Posterior cingulate gyrus (tissue), 11 donors: ENCODE measurements at regions not wholly inside any gene's neighbourhood (a gene's known extent, or its start where the extent isn't known, plus 50 kb on each side); places are given as distances from the start of the nearest gene placed in this dataset.

ENCODE experiments used
- DNase-seq, 10 donors: peaks; one replicate each; pipeline versions ENCODE4 v3.0.0 to v3.0.0-alpha.2; 2020 to 2021; ENCODE audit warnings: mixed read lengths in 3 of 10
- intact Hi-C: fragments of 100-400 bp; cut with DNase I; formaldehyde crosslinking; loops from one replicate; pipeline ENCODE4 v1.15.1; 2023

DNA sequence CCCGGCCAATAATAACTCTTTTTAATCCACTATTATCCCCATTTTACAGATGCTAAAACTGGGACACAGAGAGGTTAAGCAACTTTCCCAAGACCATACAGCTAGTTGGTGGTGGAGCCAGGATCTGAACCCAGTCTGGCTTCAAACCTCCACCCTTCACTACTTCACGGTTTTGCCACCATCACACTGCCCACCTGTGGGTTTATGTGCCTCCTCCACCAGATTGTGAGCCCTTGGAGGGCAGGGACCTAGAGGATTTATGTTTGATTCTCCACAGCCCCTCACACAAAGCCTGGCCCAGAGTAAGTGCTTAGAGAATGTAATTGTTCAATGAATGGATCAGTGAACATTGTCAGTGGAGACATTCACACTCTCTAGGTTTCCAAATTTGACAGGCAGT is 153.4 kb upstream of the MYCN start:
- DNase-seq: peak in 1 of 10 donors; percentile 33
- intact Hi-C loops: no loop called here

DNA sequence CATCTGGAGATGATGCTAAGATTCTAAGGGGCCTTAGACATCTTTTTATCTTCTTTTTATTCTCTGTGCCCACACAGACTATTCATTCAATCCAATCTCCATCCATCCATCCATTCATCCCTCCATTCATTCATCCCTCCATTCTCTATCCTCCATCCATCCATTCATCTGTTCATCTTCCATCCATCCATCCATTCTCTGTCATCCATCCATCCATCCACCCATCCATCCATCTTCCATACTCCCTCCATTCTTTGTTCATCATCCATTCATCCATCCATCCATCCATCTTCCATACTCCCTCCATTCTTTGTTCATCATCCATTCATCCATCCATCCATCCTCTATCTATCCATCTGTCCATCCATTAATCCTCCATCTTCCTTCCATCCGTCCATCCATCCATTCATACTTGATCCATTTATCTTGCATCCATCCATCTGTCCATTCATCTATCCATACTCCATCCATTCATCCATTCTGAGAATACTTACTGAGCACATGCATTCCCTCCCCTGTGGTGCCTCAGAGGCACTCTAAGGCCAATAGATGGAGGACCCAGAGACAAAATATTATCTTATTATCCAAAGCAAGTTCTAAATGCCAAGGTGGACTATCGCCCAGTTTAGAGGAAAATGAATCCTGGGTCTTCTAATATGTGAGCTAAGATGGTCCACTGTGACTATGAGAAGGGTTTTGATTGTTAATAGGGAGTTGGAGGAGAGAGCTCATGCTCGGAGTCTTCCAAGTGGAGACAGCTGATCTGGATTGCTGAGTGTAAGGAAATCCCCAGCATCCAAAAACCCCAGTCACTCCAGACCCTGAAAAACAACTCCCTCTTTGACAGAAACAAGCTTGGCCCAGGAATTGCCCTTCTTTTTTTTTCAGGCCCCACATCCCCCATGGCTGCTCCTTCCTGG is 152.6 kb upstream of the MYCN start:
- intact Hi-C loops: no loop called here
- no peak for DNase-seq

DNA sequence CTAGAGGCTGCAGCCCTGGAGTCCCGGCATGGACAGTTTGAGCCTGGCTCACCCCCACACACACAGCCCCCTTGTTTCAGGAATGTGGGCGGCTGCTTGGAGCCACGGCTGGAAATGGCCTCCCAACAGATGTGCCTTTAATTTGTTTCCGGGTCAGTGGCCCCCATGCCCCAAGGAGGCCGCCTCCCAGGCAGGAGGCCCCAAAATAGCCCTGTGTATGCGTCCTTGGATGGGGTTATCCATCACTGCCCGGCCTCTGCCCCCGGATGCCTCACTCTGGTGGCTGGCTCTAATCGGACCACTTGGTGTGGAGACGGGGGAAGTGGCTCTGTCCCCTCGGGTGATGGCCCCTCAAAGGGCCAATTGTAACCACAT is 151.9 kb upstream of the MYCN start:
- peak in 2 of 10 donors; percentile 44 to 59 for DNase-seq
- intact Hi-C loops: no loop called here

DNA sequence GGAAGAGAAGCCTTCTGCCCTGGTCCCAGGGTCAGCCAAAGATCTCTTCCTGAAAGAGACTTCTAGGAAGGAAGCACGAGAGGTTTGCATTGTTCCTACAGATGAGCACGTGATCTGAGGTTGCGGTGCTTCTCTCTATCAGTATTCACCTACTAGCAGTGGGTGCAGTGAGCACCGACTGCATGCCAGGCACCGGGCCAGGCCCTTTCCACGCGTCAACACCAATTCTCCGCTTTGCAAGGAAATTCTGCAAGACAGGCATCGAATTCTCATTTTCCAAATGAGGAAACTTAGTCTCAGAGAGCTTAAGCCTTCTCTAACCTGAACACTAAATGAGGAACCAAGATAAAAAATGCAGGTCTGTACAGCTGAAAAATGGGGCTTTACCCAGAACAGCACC is 151.5 kb upstream of the MYCN start:
- intact Hi-C loops: no loop called here
- peak in 1 of 10 donors; percentile 12 for DNase-seq

DNA sequence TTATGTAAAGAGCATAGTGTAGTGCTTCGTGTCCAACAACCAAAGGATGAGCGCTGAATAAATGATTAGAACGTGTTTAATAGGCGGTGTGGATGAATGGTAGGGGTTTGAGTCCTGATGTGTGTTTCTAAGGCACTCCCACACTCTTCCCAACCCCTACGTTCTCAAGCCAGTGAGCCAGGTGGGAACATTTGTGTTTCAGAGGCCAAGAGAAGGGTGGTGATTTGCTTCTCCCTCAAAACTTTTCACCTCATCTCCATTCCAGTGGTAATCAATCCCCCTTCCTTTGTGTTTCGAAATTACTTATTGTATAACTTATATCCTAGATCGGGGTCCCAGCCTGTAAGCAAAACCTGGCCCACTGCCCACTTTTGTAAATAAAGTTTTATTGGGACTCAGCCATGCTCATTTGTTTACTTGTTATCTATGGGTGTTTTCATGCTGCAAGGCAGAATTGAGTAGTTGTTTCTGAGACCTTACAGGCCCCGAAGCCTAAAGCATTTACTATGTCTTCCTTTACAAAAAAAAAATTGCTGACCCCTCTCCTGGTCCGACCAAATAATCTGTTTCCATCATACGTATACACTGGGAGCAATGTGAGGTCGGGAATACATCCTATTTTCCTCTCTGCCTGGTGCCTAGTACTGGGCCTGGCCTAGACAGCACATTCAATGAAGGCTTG is 150.8 kb upstream of the MYCN start:
- no peak for DNase-seq

DNA sequence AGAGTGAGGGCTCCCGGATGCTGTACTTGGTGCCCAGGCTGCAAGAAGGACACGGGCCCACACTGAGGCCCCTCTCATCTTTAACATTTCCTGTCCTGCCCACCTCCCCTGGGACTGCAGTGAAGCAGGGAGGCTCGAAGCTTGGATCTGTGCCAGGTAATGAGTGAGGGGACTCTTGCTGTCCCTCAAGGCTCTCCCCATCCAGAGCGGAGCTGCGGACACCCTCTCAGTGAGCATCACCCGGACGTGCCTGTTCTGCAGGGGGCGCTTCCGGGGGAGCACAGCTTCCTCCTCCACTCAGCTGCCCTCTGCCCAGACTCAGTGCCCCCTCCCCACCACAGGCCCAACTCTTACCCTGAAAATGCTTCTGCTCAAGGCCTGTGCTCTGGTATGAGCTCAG is 150.0 kb upstream of the MYCN start:
- intact Hi-C loops: no loop called here
- DNase-seq: peak in 2 of 10 donors; percentile 30 to 45

More for the DNA sequence above, 150.8 kb upstream of the MYCN start:
- intact Hi-C loops: no loop called here

DNA sequence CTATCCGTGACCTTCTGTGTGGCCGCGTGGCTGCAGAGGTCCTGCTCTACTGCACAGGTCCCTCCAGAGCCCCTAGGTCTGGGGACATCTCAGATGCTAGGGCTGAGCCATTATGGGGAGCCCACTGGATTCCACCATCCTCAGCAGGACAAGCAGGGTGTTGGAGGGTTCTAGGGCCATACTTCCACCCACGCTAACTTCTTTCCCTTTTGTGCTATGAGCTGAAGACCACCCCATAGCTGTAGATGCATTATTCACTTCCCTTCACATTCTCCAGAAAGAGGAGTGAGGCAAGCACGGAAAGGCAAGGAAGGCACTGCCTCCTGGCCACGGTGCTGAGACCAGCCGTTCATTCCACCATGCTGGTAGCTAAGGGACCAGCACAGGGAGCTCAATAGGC is 149.5 kb upstream of the MYCN start:
- DNase-seq: peak in 2 of 10 donors; percentile 11 to 33
- intact Hi-C loops: no loop called here

DNA sequence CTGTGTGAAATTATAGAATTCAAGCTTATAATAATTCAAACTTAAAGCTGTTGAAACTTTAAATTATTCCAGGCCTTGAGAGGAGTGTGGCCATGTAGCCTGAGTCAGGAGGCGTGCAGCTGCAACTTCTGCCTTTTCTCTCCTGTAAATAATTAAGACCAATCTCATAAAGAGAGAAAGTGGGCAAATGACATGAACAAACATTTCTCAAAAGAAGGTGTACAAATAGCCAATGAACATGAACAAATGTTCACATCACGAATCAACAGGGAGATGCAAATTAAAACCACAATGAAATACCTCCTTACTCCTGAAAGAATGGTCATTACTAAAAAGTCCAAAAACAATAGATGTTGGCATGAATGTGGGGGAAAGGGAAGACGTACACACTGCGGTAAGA is 149.1 kb upstream of the MYCN start:
- intact Hi-C loops: no loop called here
- no peak for DNase-seq

DNA sequence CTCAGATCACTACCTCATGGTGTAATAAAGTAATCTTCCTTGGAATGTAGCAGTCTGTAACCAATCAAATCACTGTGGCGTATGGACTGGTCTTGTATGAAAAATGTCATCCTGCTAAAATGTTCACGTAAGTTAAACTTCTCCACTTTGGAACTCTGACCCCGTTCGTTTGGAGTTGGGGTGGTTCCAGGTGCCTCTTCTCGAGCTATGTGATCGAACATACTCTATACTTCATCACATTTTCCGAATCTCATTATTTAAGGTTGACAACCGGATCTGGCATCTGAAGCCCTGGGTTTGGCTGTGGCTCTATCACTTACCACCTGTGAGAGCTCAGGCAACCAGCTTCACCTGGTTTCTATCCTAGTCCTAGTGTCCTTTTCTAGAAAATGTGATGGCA is 148.0 kb upstream of the MYCN start:
- intact Hi-C loops: no loop called here
- DNase-seq: peak in 1 of 10 donors; percentile 20

DNA sequence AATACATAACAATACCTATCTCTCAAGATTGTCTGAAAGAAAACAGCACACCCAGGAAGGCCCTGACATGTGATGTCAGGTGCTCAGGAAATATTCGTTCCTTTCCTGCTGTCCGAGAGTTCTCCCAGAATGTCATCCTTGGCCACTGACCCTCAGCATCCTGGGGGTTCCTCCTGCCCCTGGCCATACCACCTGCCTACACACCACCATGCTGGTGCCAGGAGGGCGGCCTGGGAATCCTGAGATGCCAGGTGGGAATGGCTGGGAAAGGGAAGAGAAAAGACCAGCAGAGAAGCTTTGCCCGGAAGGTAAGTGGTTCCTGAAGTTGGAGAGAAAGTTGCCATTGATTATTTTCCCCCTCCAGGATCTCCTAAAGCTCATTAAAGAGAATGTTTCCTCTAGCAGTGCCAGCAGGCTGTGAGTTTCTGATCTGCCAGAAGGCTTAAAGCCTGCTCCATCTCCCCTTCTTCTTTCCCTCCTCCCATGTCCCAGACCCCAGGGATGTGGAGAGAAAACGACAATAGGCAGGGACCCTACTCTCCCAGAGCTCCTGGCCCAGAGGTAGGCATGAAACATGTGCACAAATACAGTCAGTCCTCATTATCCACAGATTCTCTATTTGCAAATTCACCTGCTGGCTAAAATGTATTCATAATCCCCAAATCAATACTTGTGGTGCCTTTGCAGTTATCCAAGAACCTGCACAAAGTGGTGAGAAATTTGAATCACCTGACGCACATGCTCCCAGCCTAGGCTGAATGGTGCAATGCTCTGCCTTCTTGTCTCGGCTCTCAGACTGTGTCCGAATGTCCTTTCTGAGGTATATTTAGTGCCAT is 147.1 kb upstream of the MYCN start:
- intact Hi-C loops: no loop called here
- DNase-seq: peak in 1 of 10 donors; percentile 40

DNA sequence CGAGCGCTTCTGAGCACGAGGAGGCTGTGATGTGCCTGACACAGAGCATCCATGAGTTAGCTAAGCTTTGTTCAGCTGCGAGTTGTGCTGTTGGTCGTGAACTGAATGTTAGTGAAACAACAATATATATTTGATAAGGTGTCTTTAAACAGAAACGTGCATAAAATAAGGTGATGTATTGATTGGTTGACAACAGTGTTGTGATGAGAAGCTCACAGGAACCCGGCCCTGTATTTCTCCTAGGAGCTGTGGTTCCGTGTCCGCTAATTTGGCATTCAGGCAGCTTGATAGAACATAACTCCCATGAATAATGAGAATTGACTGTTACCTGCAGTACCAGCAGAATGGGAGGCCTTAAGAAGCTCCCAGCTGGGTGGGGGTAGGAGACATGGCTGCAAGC is 146.4 kb upstream of the MYCN start:
- peak in 1 of 10 donors; percentile 13 for DNase-seq
- intact Hi-C loops: no loop called here

DNA sequence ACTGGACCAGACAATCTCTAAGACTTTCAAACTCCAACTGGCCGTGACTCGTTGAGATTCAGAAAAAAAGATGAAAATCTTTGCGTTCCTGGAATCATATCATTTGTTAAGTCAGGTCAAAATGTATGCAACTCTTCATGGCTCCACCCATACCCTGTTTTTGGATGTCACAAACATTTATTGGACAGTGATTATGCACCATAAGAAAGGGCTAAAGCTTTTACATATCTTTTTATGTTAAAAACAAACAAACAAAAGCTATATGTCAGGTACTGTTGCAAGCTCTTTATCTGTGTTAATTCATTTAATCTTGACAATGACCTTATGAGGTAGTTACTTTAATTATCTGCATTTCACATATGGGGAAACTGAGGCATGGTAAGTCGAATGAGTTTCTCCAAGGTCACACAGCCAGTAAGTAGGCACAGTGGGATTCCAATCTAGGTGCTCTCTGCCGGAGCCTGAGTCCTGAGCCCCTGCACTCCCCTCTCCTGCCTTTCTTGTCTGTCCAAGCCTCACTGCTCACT is 145.7 kb upstream of the MYCN start:
- intact Hi-C loops: no loop called here
- peak in 1 of 10 donors; percentile 37 for DNase-seq

DNA sequence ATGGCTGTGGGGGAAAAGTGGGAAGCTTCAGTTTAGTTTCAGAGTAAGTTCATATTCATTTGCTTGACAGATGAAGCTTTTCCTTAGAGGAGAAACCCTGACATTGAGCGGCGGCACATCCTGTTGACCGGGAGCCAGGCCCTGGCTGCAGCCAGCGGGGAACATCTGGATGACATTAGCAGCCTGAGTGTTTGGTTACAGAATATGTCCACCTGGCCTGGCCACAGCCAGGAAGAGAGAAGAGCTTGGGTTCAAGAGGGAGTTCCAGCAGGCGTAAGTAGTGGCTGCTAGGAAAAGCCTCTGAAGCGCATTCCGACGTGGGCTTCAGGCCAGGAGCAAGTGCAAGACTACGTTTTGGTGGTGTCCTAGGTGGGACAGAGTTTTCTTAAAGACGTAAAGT is 144.9 kb upstream of the MYCN start:
- peak in 1 of 10 donors; percentile 39 for DNase-seq
- intact Hi-C loops: no loop called here

DNA sequence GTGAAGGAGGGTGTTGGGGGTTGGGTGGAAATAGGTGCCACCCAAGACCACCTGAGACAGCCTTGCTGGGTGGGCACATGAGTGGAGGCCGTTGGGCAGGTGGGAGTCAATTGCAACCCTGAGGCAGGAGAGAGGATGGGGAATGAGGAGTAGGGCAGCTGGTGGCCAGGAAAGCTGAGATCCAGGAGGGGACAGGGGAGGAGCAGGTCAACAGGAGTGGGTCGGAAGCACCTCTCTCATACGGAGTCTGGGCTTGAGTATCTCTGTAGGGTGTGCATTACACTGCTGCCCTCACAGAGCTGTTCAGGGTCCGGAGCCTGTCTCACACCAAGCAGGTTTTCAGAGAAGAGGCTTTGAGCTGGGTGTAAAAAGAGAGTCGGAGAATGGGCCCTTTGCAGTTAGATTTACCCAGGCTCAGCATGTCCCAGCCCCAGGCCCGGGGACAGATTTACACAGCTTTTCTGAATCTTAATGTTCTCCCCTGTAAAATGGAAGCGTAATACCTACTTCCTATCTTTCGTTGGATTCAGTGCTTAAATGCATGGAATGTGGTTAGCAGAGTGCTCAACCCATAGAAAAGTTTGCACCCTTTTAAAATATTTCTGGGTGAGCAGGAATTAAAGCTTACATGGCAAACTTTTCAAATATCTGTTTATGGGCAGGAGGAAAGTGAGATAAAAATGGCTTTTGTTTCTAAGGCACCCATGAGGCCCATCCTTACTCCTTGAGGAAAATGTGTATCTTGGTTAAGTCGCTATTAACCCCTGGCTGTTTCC is 144.0 kb upstream of the MYCN start:
- intact Hi-C loops: no loop called here
- DNase-seq: peak in 1 of 10 donors; percentile 18

DNA sequence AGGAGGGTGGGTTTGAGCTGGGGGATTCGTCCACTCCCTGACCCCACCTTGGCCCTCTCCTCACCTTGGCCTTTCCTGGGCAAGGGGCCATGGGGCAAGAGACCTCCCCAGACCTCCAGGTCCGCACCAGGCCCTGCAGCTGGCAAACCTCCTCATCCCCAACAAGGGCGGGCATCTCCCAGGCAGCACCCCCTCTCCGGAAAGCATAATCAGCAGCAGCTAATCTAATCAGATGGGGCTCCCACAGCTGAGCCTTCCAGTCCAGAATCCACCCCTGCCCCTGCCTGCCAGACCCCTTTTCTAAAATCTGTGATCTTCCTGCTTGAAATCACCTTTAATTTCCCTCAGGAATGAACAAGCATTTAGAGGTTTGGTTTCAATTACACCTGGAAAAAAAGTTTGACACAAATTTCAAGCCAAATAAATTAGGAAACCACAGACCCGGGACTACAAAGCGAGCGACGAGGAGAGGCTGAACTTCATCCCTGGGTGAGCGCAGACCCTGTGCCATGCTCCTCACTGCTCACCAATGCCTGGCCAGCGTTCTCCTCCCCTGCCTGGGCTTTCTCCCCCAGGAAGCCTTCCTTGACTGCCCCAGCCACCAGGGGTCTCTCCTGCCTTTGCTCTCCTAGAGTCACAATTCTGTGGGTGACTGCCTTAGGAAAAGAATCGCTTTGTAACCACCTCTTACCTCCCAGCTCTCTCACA is 143.0 kb upstream of the MYCN start:
- intact Hi-C loops: no loop called here
- DNase-seq: peak in 1 of 10 donors; percentile 69

DNA sequence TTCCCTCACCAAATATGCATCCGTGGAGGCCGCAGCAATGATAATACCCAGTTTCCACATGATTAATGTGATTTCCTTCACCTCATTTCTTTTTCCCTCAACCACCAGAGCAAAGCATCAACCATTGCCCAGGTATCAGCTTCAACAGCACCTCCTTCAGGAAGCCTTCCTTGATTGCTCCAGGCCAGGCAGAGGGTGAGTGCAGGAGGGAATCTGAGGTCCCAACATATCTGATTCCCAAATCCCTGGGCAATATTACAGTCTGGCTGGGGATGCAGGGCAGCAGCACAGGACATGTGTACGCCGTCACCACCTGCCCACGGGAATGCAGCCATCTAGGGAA is 142.4 kb upstream of the MYCN start:
- intact Hi-C loops: no loop called here
- no peak for DNase-seq

DNA sequence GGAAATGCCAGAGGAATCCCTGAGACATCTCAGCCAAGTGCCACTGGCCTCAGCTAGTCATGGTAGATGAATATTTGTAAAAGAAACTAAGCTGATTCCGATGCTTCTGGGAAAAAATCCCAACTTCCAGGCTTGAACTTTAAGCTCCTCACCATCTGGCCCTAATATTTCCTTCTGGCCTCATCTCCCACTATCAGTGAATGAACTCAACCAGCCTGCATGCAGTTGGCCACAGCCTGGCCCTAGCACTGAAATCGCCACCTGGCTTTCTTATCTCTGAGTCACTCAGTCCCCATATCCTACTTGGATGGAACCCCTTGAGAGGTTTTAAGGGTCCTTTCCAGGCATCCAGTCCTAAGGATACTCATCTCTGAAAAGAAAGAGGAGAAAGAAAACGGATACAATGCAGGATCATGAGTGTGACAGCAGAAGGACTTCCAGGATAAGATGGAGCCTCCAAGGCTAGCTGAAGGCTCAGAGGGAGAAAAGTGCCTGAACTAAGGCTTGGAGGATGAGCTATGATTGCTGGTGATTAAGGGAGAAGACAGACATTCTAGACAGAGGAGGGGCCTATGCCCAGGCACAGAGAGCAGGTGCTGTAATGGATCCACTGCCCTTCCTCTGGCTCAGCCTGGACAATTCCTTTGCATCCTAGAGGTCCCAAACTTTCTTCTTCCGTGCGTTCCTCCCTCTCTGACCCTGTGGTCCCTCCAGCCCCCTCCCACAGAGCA is 141.5 kb upstream of the MYCN start:
- DNase-seq: peak in 1 of 10 donors; percentile 55
- intact Hi-C loops: no loop called here

DNA sequence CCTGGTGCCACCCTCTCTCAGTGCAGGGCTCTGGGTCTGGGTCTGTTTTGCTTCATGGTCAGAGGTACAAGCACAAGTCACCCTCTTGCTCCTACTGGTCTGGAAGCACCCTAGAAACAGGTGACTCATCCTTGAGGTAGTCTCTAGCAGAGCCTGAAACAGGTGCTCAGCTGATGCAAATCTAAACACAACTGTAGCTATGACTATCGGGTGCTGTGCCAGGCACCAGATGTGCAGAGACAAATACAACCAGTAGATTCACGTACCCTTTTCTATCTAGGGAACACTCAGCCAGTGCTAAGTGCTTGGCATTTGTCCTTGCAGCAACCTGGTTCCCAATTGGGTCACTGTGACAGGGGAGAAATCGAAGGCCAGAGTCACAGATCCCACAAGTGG is 140.9 kb upstream of the MYCN start:
- intact Hi-C loops: no loop called here
- DNase-seq: peak in 1 of 10 donors; percentile 58
